ENCODE measurements at regions not wholly inside any gene's neighbourhood (a gene's known extent, or its start where the extent isn't known, plus 50 kb on each side); places are given as distances from the start of the nearest gene placed in this dataset.

DNA sequence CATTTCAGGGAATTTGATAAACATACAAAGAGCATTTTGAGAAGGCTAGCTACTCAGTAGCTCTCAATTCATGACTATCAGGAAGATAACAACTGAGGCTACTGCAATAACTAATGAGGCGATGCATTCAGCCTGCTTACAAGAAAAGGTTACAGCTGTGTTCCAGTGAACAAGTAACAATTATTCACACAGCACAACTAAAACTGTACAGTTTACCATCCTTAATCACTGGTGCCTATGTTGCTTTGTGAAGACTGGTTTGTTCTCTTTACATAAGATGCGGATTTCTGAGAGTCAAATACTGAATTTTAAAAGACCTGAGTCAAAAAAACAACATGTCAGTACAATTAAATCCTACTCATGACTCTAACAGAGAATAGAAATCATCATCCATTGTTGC is 526.3 kb downstream of the OTOL1 start:
- TF ChIP-seq NRF1 (conservative IDR thresholded peaks at IDR 0.05; ENCODE audit: low read depth, low read length), result no peak
- TF ChIP-seq POLR2A (IDR thresholded peaks at IDR 0.05; ENCODE audit: low read depth, low read length), result no peak
- no peak for TF ChIP-seq RAD21 (IDR thresholded peaks at IDR 0.05; ENCODE audit: insufficient read depth, low read depth, low read length)
- no peak for TF ChIP-seq POLR2AphosphoS5 (IDR thresholded peaks at IDR 0.05; ENCODE audit: low read length)
- TF ChIP-seq CREB1 (IDR thresholded peaks at IDR 0.05; ENCODE audit: low read depth), result no peak
- TF ChIP-seq, protein P1, sequence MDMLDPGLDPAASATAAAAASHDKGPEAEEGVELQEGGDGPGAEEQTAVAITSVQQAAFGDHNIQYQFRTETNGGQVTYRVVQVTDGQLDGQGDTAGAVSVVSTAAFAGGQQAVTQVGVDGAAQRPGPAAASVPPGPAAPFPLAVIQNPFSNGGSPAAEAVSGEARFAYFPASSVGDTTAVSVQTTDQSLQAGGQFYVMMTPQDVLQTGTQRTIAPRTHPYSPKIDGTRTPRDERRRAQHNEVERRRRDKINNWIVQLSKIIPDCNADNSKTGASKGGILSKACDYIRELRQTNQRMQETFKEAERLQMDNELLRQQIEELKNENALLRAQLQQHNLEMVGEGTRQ (IDR thresholded peaks at IDR 0.05; ENCODE audit: borderline replicate concordance, low read depth, low read length), result no peak
- TF ChIP-seq, protein P2, sequence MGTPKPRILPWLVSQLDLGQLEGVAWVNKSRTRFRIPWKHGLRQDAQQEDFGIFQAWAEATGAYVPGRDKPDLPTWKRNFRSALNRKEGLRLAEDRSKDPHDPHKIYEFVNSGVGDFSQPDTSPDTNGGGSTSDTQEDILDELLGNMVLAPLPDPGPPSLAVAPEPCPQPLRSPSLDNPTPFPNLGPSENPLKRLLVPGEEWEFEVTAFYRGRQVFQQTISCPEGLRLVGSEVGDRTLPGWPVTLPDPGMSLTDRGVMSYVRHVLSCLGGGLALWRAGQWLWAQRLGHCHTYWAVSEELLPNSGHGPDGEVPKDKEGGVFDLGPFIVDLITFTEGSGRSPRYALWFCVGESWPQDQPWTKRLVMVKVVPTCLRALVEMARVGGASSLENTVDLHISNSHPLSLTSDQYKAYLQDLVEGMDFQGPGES (IDR thresholded peaks at IDR 0.05), result no peak
- TF ChIP-seq, protein P3, sequence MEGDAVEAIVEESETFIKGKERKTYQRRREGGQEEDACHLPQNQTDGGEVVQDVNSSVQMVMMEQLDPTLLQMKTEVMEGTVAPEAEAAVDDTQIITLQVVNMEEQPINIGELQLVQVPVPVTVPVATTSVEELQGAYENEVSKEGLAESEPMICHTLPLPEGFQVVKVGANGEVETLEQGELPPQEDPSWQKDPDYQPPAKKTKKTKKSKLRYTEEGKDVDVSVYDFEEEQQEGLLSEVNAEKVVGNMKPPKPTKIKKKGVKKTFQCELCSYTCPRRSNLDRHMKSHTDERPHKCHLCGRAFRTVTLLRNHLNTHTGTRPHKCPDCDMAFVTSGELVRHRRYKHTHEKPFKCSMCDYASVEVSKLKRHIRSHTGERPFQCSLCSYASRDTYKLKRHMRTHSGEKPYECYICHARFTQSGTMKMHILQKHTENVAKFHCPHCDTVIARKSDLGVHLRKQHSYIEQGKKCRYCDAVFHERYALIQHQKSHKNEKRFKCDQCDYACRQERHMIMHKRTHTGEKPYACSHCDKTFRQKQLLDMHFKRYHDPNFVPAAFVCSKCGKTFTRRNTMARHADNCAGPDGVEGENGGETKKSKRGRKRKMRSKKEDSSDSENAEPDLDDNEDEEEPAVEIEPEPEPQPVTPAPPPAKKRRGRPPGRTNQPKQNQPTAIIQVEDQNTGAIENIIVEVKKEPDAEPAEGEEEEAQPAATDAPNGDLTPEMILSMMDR (IDR thresholded peaks at IDR 0.05 in 2 of 3, conservative IDR thresholded peaks at IDR 0.05 in 1 of 3; ENCODE audit: control insufficient read depth in 2 of 3, extremely low read depth in 1 of 3, insufficient read depth in 1 of 3, low read depth in 3 of 3, low read length in 3 of 3), result no peak
